ENCODE measurements at regions not wholly inside any gene's neighbourhood (a gene's known extent, or its start where the extent isn't known, plus 50 kb on each side); places are given as distances from the start of the nearest gene placed in this dataset.
"Not testable (repeated sequence)": the region's sequence is repeated elsewhere in the genome, so short reads cannot be mapped to it uniquely, and the experiment has no call there.

DNA sequence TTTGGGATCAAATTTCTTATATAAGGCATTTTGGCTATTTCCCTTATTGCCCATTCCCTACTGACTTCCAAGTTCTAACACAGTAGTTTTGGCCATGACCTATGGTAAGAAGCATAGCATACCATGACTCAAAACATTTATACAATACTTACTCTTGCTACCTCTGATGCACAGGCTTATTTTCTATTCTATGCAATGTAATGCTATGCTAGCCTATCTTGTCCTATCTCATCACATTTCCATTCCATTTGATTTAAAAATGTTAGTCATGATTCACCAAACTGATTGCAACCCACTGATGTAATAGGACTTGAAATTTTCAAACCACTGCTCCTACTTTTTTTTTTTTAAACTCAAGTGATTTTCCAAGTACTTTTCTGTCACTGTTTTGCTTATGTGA lies 658.5 kb downstream of the TYW1 start:
- no peak for TF ChIP-seq POLR2A (IDR thresholded peaks at IDR 0.05)
- TF ChIP-seq, protein P1, sequence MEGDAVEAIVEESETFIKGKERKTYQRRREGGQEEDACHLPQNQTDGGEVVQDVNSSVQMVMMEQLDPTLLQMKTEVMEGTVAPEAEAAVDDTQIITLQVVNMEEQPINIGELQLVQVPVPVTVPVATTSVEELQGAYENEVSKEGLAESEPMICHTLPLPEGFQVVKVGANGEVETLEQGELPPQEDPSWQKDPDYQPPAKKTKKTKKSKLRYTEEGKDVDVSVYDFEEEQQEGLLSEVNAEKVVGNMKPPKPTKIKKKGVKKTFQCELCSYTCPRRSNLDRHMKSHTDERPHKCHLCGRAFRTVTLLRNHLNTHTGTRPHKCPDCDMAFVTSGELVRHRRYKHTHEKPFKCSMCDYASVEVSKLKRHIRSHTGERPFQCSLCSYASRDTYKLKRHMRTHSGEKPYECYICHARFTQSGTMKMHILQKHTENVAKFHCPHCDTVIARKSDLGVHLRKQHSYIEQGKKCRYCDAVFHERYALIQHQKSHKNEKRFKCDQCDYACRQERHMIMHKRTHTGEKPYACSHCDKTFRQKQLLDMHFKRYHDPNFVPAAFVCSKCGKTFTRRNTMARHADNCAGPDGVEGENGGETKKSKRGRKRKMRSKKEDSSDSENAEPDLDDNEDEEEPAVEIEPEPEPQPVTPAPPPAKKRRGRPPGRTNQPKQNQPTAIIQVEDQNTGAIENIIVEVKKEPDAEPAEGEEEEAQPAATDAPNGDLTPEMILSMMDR (IDR thresholded peaks at IDR 0.05) = no peak
- H3K9me3 ChIP-seq = no peaks in the 10 kb centered on the region
- H3K4me1 ChIP-seq (ENCODE audit: insufficient read depth) = no peaks in the 10 kb centered on the region
- H3K27ac ChIP-seq = no peak overlapping the region
- H3K27me3 ChIP-seq = no peaks in the 10 kb centered on the region
- intact Hi-C loops (cut with DNase I) = no loop called here
- no peak for DNase-seq
- no peaks in the 10 kb centered on the region for H3K36me3 ChIP-seq
- no peak overlapping the region for H3K4me3 ChIP-seq

- intact Hi-C loops (cut with DNase I) = no loop called here
- TF ChIP-seq EP300 (IDR thresholded peaks at IDR 0.05) (no peak), POLR2A (IDR thresholded peaks at IDR 0.05) (no peak)
- TF ChIP-seq, protein P1 (IDR thresholded peaks at IDR 0.05) = no peak
- no peak for DNase-seq
These were observed 662.5 kb downstream of the TYW1 start for GRCh38 chr7:67659091-67659490.

DNA sequence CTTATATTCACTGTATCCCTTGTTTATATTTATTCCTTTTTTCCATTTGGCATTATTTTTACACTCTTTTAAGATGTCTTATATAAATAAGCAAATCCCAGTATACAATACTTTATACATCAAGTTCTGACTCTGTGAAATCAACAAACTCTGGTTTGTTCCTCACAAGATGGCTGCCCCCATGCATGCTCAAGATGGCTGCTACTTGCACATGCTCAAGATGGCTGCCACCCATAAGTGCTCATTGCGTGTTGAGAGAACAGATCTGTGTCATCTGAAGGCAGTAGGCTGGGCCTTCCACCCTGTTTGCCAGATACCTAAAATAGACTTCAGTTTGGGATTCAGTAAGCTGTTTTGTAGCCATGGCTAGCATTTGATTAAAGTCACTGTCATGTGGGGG lies 666.2 kb downstream of the TYW1 start:
- intact Hi-C loops (cut with DNase I) = no loop called here
- no peak overlapping the region for H3K27ac ChIP-seq
- H3K4me1 ChIP-seq (ENCODE audit: insufficient read depth) = no peaks in the 10 kb centered on the region
- H3K36me3 ChIP-seq = no peaks in the 10 kb centered on the region
- WGBS, 3 donors = 90 to 97% (median 95%) methylated on average over 1 of the region's 1 CpG
- DNase-seq = no peak
- TF ChIP-seq, protein P1 (IDR thresholded peaks at IDR 0.05) = no peak
- TF ChIP-seq EP300 (IDR thresholded peaks at IDR 0.05) (no peak), POLR2A (IDR thresholded peaks at IDR 0.05) (no peak)
- H3K27me3 ChIP-seq = no peaks in the 10 kb centered on the region
- H3K9me3 ChIP-seq = no peaks in the 10 kb centered on the region
- H3K4me3 ChIP-seq = no peak overlapping the region

More at GRCh38 chr7:67659091-67659490, 662.5 kb downstream of the TYW1 start:
- Histone ChIP-seq H3K27me3 (no peaks in the 10 kb centered on the region), H3K27ac (no peak overlapping the region), H3K36me3 (no peaks in the 10 kb centered on the region), H3K4me3 (no peak overlapping the region), H3K9me3 (no peaks in the 10 kb centered on the region), H3K4me1 (ENCODE audit: insufficient read depth) (no peaks in the 10 kb centered on the region)

- H3K4me3 ChIP-seq = no peak overlapping the region
- H3K27ac ChIP-seq = no peak overlapping the region
- H3K36me3 ChIP-seq = no peaks in the 10 kb centered on the region
- 60 to 88% (median 81%) methylated on average over 1 of the region's 1 CpG for WGBS, 3 donors
- no peaks in the 10 kb centered on the region for H3K4me1 ChIP-seq (ENCODE audit: insufficient read depth)
- DNase-seq = no peak
- H3K9me3 ChIP-seq = no peaks in the 10 kb centered on the region
- H3K27me3 ChIP-seq = no peaks in the 10 kb centered on the region
- no peak for TF ChIP-seq EP300 (IDR thresholded peaks at IDR 0.05)
- no peak for TF ChIP-seq POLR2A (IDR thresholded peaks at IDR 0.05)
- TF ChIP-seq, protein P1 (IDR thresholded peaks at IDR 0.05) = no peak
- intact Hi-C loops (cut with DNase I) = no loop called here
These were observed 667.0 kb downstream of the TYW1 start for GRCh38 chr7:67663644-67664043.

DNA sequence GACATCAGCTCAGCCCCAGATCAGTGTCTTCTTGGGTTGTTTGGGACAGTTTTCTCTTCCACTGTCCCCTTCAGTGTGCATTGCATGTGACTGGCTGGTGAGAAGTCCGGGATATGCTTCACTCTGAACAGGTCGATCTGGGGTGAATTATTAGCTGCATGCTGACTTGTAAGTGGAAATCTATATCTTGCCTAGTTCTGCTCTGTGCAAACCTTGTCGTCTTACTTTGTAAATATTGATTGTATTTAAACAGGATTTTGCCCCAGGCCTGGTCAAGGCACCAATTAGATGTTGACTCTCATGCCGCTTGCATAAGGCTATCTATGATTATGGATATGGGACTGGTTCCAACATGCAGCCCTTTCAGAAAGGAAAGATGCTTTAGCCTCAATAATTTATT lies 669.7 kb downstream of the TYW1 start:
- H3K4me1 ChIP-seq (ENCODE audit: insufficient read depth); H3K36me3 ChIP-seq; H3K27ac ChIP-seq; intact Hi-C loops (cut with DNase I); DNase-seq; H3K9me3 ChIP-seq; H3K4me3 ChIP-seq; H3K27me3 ChIP-seq: not testable (repeated sequence)
- 60 to 61% (median 61%) methylated on average over 4 of the region's 4 CpGs for WGBS, 3 donors

Measured in ovary (tissue), 7 donors.